ENCODE measurements at regions not wholly inside any gene's neighbourhood (a gene's known extent, or its start where the extent isn't known, plus 50 kb on each side); places are given as distances from the start of the nearest gene placed in this dataset.
"Not testable (repeated sequence)": the region's sequence is repeated elsewhere in the genome, so short reads cannot be mapped to it uniquely, and the experiment has no call there.

DNA sequence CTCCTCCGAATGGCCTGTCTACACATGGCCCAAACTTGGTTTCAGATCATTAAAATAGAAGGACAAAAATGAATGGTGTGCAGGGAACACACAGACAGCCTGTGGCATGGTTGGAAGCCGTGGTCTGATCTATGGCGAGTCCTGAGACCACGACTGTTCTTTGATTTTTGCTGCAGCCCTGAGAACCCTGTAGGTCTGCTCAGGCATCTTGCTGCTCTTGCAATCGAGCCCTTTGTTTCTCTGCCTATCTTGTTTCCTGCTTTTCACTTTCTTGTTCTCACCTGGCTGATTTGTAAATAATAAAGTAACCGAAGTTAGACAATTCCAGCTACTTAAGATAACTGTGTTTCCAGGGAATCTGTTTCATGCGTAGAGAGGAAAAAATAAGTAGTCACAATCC lies 54.1 kb upstream of the NBPF9 start:
- not testable (repeated sequence) for DNase-seq

DNA sequence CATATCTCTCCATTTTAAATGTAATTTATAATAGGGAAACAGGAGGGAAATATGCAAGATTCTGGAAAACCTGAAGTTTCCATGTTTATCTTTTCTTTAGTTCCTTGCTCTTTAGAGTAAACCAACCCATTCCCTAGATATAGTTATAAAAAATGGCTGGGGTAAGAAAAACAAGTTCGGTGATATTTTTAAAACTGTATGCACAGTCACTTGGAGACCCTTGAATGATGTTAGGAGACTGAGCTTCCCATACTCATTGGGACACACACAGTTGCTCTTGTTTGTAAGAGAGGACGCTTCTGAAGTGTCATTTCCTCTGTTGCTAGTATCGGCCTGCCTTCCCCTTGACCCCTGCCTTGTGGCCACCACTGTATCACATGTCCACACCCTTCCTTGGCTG lies 55.0 kb upstream of the NBPF9 start:
- not testable (repeated sequence) for DNase-seq

- DNase-seq, result not testable (repeated sequence)
Observed at GRCh38 chr1:149163063-149163444, 59.7 kb upstream of the NBPF9 start.

DNA sequence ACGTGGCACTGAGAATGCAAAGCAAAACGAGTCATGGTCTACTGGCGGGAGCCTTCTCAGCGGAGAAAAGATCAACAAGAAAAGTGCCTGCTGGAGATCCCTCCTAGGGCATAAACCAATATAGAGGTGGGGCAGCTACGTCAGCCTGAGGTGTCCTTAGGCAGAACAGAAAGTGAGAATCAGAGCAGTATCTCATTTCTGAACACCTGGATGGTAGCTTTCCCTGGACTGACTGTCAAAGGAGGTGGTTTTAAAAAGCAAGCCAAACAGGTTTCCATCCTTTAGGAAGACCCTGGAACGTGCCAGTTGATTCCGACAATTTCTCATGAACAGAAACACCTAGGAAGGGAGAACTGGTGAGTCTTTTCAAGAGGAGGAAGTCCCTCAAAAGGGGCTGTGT lies 71.4 kb upstream of the NBPF9 start:
- not testable (repeated sequence) for DNase-seq

DNA sequence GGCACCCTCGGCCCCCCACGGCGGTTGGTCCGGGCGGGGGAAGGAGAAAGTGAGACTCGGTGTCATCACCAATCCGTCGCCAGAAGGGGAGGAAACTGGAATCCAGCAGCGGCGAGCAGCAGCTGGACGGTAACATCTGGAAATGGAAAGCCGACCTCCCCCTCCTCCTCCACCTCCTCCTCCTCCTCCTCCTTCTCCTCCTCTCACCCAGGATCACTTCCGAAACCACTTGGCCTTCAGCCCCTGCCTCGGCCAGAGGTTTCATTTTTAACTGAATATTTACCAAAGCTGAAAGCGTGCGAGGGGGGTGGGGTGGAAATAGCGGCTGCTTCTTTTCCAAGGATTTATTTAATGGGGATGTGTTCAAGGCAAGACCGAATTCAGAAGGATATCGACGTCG lies 72.5 kb upstream of the NBPF9 start:
- not testable (repeated sequence) for DNase-seq

DNA sequence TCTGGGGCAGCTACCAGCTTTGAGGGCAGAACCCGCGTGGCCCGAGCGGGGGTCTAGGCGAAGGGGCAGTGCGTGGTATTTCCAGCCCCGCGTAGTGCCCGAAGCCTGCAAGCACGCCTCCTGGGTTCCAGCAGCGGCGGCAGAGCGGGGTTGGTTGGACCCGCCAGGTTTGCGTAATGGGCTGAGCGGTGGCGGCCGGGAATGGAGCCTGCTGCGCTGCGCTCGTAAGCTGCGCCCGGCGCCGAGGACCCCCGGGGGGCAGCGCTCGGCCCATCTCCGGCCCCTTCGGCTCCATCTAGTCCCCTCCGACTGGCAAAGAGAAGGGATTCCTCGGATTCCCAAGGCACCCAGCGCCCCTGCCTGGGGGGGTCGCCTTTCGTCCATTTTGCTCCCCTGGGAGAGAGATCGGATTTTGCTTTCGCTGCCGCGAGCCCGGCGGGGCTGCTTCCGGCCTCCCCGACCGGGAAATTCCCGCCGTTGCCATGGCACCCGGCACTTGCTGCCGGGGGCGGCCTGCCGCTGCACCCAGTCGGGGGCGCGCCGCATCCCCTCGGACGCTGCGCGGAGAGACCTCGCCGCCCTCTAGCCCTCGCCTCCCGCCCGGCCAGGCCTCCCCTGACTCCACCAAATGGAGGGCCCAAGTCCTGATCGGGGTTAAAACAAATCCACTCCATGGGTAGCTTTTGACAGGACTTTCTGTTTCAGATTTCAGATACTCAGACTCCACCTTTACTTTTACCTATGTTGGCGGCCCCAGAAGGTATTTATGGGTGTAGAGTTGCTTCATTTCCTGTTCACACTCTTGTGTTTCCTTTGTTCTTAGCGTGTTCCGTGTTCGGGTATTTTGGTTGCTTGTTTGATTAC lies 73.3 kb upstream of the NBPF9 start:
- peak; percentile 57 to 69 for DNase-seq

DNA sequence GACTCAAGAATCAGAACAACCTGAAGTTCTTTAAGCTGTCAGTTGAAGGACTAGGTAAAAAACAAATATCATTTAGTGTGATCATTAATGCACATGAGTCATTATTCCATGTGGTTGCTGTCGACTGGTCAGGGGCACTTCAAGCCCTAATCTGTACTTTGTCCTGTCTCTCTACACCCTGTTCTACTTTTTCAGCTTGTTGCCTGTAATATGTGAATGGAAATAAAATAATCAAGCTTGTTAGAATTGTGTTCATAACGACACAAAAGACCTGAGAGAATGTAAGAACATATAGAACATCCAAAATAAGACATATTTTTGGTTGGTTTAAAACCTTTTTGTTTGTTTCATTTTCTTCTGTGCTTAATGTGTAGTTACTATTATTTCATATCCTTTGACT lies 87.4 kb upstream of the NBPF9 start:
- DNase-seq, result not testable (repeated sequence)

DNA sequence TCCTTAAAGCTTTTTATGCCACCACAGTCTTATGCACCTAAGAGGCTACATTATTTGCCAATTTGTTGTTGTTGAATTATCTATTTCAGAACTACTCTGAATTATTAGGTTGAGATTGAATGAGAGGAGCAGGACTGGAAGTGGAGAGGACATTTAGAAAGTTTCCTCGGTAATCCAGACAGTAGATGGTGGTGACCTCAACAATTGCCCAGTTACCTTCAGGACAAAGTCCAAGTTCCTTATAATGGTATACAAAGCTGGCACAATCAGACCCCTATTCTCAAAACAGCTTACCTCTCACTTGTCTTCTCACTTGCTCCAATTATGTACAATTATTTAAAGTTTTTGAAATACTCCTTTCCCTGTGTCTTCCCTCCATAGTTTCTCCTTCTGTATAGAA lies 93.3 kb upstream of the NBPF9 start:
- not testable (repeated sequence) for DNase-seq

GRCh38 chr1:149200567-149200966 lies 97.2 kb upstream of the NBPF9 start:
- not testable (repeated sequence) for DNase-seq

DNA sequence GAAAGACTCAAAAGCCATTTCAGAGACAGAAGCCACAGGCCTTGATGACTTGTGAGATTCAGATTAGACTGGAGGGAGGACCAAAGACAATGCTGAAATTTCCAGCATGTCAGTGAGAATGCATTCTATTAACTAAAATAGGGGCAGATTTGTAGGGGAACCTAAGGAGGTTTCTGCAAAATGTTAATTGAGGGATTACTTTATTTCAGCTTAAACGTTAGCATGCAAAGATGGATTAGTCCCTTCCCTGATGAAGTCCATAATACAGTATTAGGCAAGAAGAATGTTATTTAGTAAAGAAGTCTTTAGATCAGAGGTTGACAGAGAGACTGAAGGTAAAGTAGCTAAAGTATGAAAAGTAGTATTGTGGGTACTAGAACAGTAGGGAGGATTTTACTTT lies 98.9 kb upstream of the NBPF9 start:
- DNase-seq, result not testable (repeated sequence)

GRCh38 chr1:149204396-149204795 lies 101.0 kb upstream of the NBPF9 start:
- not testable (repeated sequence) for DNase-seq

GRCh38 chr1:149208836-149209235 lies 105.5 kb upstream of the NBPF9 start:
- DNase-seq, result not testable (repeated sequence)

DNA sequence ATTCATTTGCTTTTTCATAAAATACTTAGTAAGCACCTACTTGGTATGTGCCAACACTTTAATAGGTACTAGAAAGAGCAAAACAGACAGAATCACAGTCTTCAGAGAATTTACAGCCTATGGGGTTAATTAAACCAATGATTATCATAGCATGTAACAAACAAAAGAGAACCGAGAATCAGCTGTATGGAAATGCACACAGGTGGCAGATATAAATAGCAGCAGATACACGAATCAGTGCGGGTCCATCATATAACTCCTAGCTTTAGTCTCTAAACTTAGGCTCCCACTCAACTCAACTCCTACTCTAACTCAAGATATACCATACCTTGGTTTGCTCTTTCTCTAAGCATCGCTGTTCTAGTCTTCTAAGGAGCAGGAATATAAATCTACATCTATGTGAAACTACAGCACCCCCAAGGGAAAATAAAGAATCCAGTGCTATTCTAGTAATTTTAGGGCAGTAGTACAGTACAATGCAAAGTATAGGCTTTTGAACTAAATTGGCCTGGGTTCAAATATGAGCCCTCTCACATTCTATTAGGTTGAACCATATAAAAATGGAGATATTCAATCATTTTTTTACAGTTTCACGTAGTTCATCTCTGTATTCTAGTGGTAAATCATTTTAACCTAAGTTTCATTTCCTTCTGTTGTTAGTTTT lies 108.5 kb upstream of the NBPF9 start:
- not testable (repeated sequence) for DNase-seq

DNA sequence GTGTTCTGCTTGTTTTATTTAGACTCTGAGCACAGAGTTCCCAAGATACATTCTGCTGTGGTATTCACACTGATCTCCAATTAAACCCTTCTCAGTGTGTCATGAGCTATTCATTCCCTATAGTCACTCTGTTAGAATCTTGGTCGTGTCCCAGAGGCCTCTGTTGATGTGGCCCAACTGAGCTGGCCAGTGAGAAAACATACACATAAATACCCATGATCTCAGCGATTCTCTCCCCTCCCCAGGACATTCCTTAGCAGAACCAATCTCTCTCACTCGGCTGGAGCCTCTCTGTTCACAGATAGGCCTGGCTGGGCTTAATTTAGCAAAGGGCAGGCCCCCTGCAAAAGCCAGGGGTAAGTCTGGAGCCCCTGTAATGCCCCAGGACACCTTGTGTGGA lies 109.6 kb upstream of the NBPF9 start:
- DNase-seq, result not testable (repeated sequence)

DNA sequence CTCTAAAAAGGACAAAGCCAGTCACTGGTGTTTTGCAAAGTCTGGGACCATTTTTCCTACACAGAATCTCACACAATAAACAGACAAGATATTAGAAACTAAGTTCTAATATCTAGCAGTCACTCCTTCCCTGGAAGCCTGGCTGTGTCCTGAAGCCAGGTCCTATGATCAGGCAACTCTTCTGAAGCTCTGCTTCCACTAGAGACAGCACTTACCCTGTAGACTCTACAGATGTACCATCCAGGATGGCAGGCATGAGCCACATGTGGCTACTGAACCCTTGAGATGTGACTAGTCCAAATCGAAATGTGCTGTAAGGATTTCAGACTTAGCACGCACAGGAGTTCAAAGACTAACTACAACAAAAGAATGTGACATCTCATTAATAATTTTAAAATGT lies 110.3 kb upstream of the NBPF9 start:
- DNase-seq, result not testable (repeated sequence)

DNA sequence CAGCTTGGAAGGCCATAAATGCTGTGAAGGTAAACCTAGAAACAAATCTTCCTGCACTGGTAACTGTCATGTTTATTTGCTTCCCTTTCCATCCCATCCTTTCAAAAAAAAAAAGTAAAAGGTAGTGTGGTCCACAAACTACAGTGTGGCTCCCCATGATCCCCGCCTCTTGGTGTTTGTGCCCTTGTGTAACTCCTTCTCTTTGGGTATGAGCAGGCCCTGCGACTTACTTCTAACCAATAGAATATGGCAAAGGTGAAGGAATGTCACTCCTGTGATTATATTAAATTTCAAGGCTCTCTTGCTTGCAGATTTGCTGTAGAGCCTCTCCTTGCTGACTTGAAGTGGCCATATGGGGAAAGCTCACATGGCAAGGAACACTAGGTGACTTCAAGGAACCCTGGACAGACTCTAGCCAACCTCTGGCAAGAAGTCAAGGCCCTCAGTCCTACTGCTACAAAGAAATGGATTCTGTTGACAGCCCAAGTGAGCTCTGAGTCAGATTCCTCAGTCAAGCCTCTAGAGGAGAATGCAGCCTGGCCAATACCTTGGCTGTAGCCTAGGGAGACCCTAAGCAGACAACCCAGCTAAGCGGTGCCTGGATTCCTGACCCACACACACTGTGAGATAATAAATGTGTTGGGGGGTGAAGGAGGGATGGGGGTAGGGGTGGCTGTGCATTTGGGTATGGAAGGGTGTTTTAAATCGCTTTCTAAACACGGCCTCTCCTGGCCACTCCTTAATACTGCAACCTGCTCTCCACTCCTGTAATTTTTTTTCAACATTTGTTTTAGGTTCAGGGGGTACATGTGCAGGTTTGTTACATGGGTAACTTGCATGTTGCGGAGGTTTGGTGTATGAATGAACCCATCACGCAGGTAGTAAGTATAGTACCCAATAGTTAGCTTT lies 115.0 kb upstream of the NBPF9 start:
- not testable (repeated sequence) for DNase-seq

- not testable (repeated sequence) for DNase-seq
Observed at GRCh38 chr1:149219539-149219938, 116.2 kb upstream of the NBPF9 start.

- not testable (repeated sequence) for DNase-seq
Observed at GRCh38 chr1:149220463-149221074, 117.2 kb upstream of the NBPF9 start.

DNA sequence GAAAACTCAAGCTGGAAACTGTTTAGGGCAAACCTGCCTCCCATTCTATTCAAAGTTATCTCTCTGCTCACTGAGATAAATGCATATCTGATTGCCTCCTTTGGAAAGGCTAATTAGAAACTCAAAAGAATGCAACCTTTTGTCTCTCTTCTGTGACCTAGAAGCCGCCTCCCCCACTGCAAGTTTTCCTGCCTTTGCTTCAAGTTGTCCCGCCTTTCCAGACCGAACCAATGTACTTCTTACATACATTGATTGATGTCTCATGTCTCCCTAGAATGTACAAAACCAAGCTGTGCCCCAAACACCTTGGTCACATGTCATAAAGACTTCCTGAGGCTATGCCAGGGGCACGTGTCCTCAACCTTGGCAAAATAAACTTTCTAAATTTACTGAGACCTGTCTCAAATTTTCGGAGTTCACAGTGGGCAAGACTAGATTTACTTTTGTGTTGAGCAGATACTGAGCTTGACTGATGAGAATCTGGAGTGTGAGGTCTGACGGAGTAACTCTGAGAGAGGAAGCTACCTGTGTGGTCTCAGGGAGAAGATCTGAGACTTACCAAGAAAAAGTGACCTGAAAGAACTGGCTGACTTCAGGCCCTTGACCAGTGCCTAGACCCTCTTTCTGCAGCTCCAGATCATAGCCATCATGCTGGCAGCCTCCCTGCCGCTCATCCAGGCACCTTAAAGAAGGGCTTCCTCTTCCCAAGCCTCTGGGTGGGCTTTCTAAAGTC lies 124.7 kb upstream of the NBPF9 start:
- DNase-seq, result not testable (repeated sequence)

- not testable (repeated sequence) for DNase-seq
Observed at GRCh38 chr1:149228672-149229585, 125.6 kb upstream of the NBPF9 start.

DNA sequence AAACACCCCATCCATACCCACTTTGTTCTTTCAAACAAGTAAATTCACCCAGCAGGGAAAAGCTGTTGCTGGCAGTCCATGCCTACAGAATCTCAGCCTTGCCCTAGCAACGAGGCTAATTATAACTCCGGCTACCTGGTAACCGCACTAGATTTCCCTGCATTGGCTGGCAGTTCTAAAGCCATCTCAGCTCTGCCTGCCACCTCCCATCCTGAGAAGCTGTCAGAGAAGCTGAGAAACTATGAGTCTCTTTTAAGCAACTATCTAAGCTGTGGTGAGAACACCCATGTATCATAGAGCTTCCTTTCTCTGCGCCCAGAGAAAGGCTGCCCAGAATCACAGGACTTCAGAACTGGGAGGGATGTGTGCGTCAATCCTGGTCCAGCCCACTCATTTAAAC lies 126.5 kb upstream of the NBPF9 start:
- not testable (repeated sequence) for DNase-seq
